Muscle layer of duodenum (tissue), 2 donors: ENCODE measurements at regions not wholly inside any gene's neighbourhood (a gene's known extent, or its start where the extent isn't known, plus 50 kb on each side); places are given as distances from the start of the nearest gene placed in this dataset.

ENCODE experiments used
- H3K27ac ChIP-seq: one replicate; pipeline ENCODE4 v1.7.0; 2013; ENCODE audit warnings: mild to moderate bottlenecking, low read length
- H3K27me3 ChIP-seq: one replicate; pipeline ENCODE4 v1.7.0; 2013; ENCODE audit warnings: low read depth, mild to moderate bottlenecking, control low read depth, low read length
- H3K36me3 ChIP-seq, 2 donors: one replicate each; pipeline ENCODE4 v1.7.0; 2013; ENCODE audit warnings: low read length in 2 of 2, control low read depth in 1 of 2, mild to moderate bottlenecking in 1 of 2; ENCODE audit not compliant: insufficient read depth in 2 of 2, control insufficient read depth in 1 of 2
- H3K4me1 ChIP-seq, 2 donors: one replicate each; pipeline ENCODE4 v1.7.0; 2013; ENCODE audit warnings: low read length in 2 of 2, mild to moderate bottlenecking in 2 of 2, control low read depth in 1 of 2, moderate library complexity in 1 of 2; ENCODE audit not compliant: insufficient read depth in 2 of 2, control insufficient read depth in 1 of 2
- H3K4me3 ChIP-seq, 2 donors: one replicate each; pipeline ENCODE4 v1.7.0; 2013; ENCODE audit warnings: low read length in 2 of 2, low read depth in 1 of 2, mild to moderate bottlenecking in 1 of 2
- H3K9me3 ChIP-seq, 2 donors: one replicate each; pipeline ENCODE4 v1.7.0; 2013; ENCODE audit warnings: low read length in 2 of 2, control low read depth in 1 of 2, mild to moderate bottlenecking in 1 of 2; ENCODE audit not compliant: control insufficient read depth in 1 of 2
- donor health status: healthy.

- H3K36me3 ChIP-seq = no peaks in the 10 kb centered on the region
- H3K27me3 ChIP-seq = no peaks in the 10 kb centered on the region
- no peak overlapping the region for H3K4me3 ChIP-seq
- H3K4me1 ChIP-seq = no peaks in the 10 kb centered on the region
- no peaks in the 10 kb centered on the region for H3K9me3 ChIP-seq
- no peak overlapping the region for H3K27ac ChIP-seq
These were observed 755.7 kb upstream of the ALCAM start for GRCh38 chr3:104610730-104611652.

GRCh38 chr3:104612218-104612617 is 754.5 kb upstream of the ALCAM start:
- no peak overlapping the region for H3K27ac ChIP-seq
- H3K4me3 ChIP-seq = no peak overlapping the region
- no peaks in the 10 kb centered on the region for H3K27me3 ChIP-seq
- no peaks in the 10 kb centered on the region for H3K36me3 ChIP-seq
- H3K4me1 ChIP-seq = no peaks in the 10 kb centered on the region
- no peaks in the 10 kb centered on the region for H3K9me3 ChIP-seq

- Histone ChIP-seq H3K36me3 (no peaks in the 10 kb centered on the region), H3K4me3 (no peak overlapping the region), H3K4me1 (no peaks in the 10 kb centered on the region), H3K9me3 (no peaks in the 10 kb centered on the region), H3K27me3 (no peaks in the 10 kb centered on the region), H3K27ac (no peak overlapping the region)
These were observed 752.1 kb upstream of the ALCAM start for GRCh38 chr3:104614564-104614963.

GRCh38 chr3:104628185-104628789 is 738.4 kb upstream of the ALCAM start:
- no peaks in the 10 kb centered on the region for H3K4me1 ChIP-seq
- no peak overlapping the region for H3K27ac ChIP-seq
- no peaks in the 10 kb centered on the region for H3K9me3 ChIP-seq
- H3K36me3 ChIP-seq = no peaks in the 10 kb centered on the region
- H3K4me3 ChIP-seq = no peak overlapping the region
- H3K27me3 ChIP-seq = no peaks in the 10 kb centered on the region

- H3K9me3 ChIP-seq = no peaks in the 10 kb centered on the region
- H3K27me3 ChIP-seq = no peaks in the 10 kb centered on the region
- H3K27ac ChIP-seq = no peak overlapping the region
- H3K4me1 ChIP-seq = no peaks in the 10 kb centered on the region
- no peak overlapping the region for H3K4me3 ChIP-seq
- H3K36me3 ChIP-seq = no peaks in the 10 kb centered on the region
These were observed 737.7 kb upstream of the ALCAM start for GRCh38 chr3:104629038-104629437.

- H3K9me3 ChIP-seq = no peaks in the 10 kb centered on the region
- H3K36me3 ChIP-seq = no peaks in the 10 kb centered on the region
- no peaks in the 10 kb centered on the region for H3K27me3 ChIP-seq
- H3K27ac ChIP-seq = no peak overlapping the region
- H3K4me3 ChIP-seq = no peak overlapping the region
- H3K4me1 ChIP-seq = no peaks in the 10 kb centered on the region
These were observed 735.5 kb upstream of the ALCAM start for GRCh38 chr3:104631254-104631653.

GRCh38 chr3:104632521-104632920 is 734.2 kb upstream of the ALCAM start:
- H3K36me3 ChIP-seq = no peaks in the 10 kb centered on the region
- H3K9me3 ChIP-seq = no peaks in the 10 kb centered on the region
- no peaks in the 10 kb centered on the region for H3K4me1 ChIP-seq
- no peaks in the 10 kb centered on the region for H3K27me3 ChIP-seq
- no peak overlapping the region for H3K4me3 ChIP-seq
- H3K27ac ChIP-seq = no peak overlapping the region

- Histone ChIP-seq H3K27me3 (no peaks in the 10 kb centered on the region), H3K9me3 (no peaks in the 10 kb centered on the region), H3K36me3 (no peaks in the 10 kb centered on the region), H3K4me1 (no peaks in the 10 kb centered on the region), H3K27ac (no peak overlapping the region), H3K4me3 (no peak overlapping the region)
These were observed 733.8 kb upstream of the ALCAM start for GRCh38 chr3:104632947-104633346.

GRCh38 chr3:104635872-104636580 is 730.7 kb upstream of the ALCAM start:
- Histone ChIP-seq H3K9me3 (peaks cover 0 to 6% of the 10 kb centered on the region in 2 donors), H3K4me3 (no peak overlapping the region), H3K27me3 (no peaks in the 10 kb centered on the region), H3K27ac (no peak overlapping the region), H3K4me1 (no peaks in the 10 kb centered on the region), H3K36me3 (no peaks in the 10 kb centered on the region)

- peaks cover 0 to 6% of the 10 kb centered on the region in 2 donors for H3K9me3 ChIP-seq
- H3K27me3 ChIP-seq = no peaks in the 10 kb centered on the region
These were observed 723.9 kb upstream of the ALCAM start for GRCh38 chr3:104642827-104643226.

GRCh38 chr3:104646196-104646595 is 720.5 kb upstream of the ALCAM start:
- H3K4me3 ChIP-seq = no peak overlapping the region
- H3K27ac ChIP-seq = no peak overlapping the region
- H3K27me3 ChIP-seq = no peaks in the 10 kb centered on the region
- H3K36me3 ChIP-seq = no peaks in the 10 kb centered on the region
- H3K4me1 ChIP-seq = no peaks in the 10 kb centered on the region
- no peaks in the 10 kb centered on the region for H3K9me3 ChIP-seq

More at GRCh38 chr3:104642827-104643226, 723.9 kb upstream of the ALCAM start:
- Histone ChIP-seq H3K4me3 (no peak overlapping the region), H3K36me3 (no peaks in the 10 kb centered on the region), H3K4me1 (no peaks in the 10 kb centered on the region), H3K27ac (no peak overlapping the region)
